GM12878 (cell line): ENCODE measurements at regions not wholly inside any gene's neighbourhood (a gene's known extent, or its start where the extent isn't known, plus 50 kb on each side); places are given as distances from the start of the nearest gene placed in this dataset.

Experiments used
- ATAC-seq: fragments of 200-7000 bp; cut with Tn5 transposase; 3 replicates; pipeline ENCODE4 v1.9.1; 2020; ENCODE audit warnings: mild to moderate bottlenecking, moderate library complexity
- BruUV-seq: library from RNA; stranded (reverse); fragments of 400-500 nt; replicated peaks from 2 replicates; lab custom pipeline; 2021; lab: Mats Ljungman, UMichigan
- CTCF ChIA-PET: fragments of 300-600 bp; sonication (Branson Sonifier 250); formaldehyde crosslinking; extraction: SDS; loops from one replicate; lab custom pipeline; 2021; ENCODE audit warnings: inconsistent platforms; lab: Yijun Ruan, JAX
- POLR2A ChIA-PET: fragments of 350-600 bp; formaldehyde crosslinking; extraction: SDS; loops from one replicate; lab custom pipeline; 2021; ENCODE audit warnings: inconsistent platforms; lab: Charles Lee
- RAD21 ChIA-PET: fragments of 300-600 bp; sonication (Branson Sonifier 250); formaldehyde crosslinking; loops from one replicate; lab custom pipeline; 2023; ENCODE audit warnings: antibody characterized with exemption; ENCODE audit not compliant: unreplicated experiment; lab: Charles Lee
- SMC1A ChIA-PET: fragments of 300-600 bp; sonication (Branson Sonifier 250); formaldehyde crosslinking; loops from one replicate; lab custom pipeline; 2023; ENCODE audit not compliant: unreplicated experiment, uncharacterized antibody; lab: Charles Lee
- DNase-seq: peaks from one replicate; pipeline ENCODE4 v3.0.0-alpha.2; 2011; ENCODE audit warnings: low read depth, low spot score
- FAIRE-seq: peaks from 3 replicates; lab custom pipeline; 2011; peaks lifted over from hg19 to GRCh38; lab: Jason Lieb, UNC
- H2AFZ ChIP-seq: 2 replicates; pipeline ENCODE4 v1.6.0; 2011; ENCODE audit warnings: low read depth, low read length, control low read depth; ENCODE audit not compliant: control insufficient read depth
- H3K27ac ChIP-seq: 2 replicates; pipeline ENCODE4 v1.5.1; 2011; ENCODE audit warnings: control low read depth; ENCODE audit not compliant: control insufficient read depth, insufficient read depth
- H3K27me3 ChIP-seq, 2 experiments: replicated peaks in 1 of 2; 2 replicates each; pipeline versions ENCODE4 v1.6.0 to v1.6.1; 2011; ENCODE audit warnings: low read length in 1 of 2; ENCODE audit not compliant: control insufficient read depth in 2 of 2, insufficient read depth in 2 of 2
- H3K36me3 ChIP-seq, 2 experiments: 2 replicates each; pipeline ENCODE4 v1.5.1; 2011; ENCODE audit warnings: low read length in 1 of 2; ENCODE audit not compliant: control insufficient read depth in 2 of 2, insufficient read depth in 2 of 2
- H3K4me1 ChIP-seq: 2 replicates; pipeline ENCODE4 v1.6.1; 2011; ENCODE audit warnings: mild to moderate bottlenecking, low read length, moderate library complexity, mixed read lengths; ENCODE audit not compliant: control insufficient read depth, insufficient read depth
- H3K4me2 ChIP-seq: 2 replicates; pipeline ENCODE4 v1.6.0; 2011; ENCODE audit warnings: control low read depth; ENCODE audit not compliant: control insufficient read depth, insufficient read depth
- H3K4me3 ChIP-seq: fragments of 200-600 bp; sonication (generic); 2 replicates; pipeline ENCODE4 v1.5.1; 2016
- H3K79me2 ChIP-seq: 2 replicates; pipeline ENCODE4 v1.6.0; 2011; ENCODE audit warnings: low read length; ENCODE audit not compliant: control insufficient read depth, insufficient read depth
- H3K9ac ChIP-seq: 2 replicates; pipeline ENCODE4 v1.8.0; 2011; ENCODE audit warnings: low read length, control low read depth, mixed read lengths; ENCODE audit not compliant: control insufficient read depth, insufficient read depth
- H3K9me3 ChIP-seq: replicated peaks from 3 replicates; pipeline ENCODE4 v1.5.1; 2011; ENCODE audit warnings: mild to moderate bottlenecking, low read length; ENCODE audit not compliant: control insufficient read depth, insufficient read depth
- H4K20me1 ChIP-seq: 2 replicates; pipeline ENCODE4 v1.6.0; 2011; ENCODE audit not compliant: control insufficient read depth, insufficient read depth
- CEBPB ChIP-seq, 2 experiments: fragments of 150-350 bp in 1 of 2; IDR thresholded peaks; 2 replicates each; pipeline ENCODE4 v1.6.1; 2012 to 2014; ENCODE audit warnings: low read depth in 2 of 2, low read length in 2 of 2, borderline replicate concordance in 1 of 2, inconsistent platforms in 1 of 2
- EP300 ChIP-seq, 2 experiments: fragments of 150-350 bp in 1 of 2; IDR thresholded peaks; 2 replicates each; pipeline ENCODE4 v1.6.1; 2011 to 2012; ENCODE audit warnings: low read depth in 2 of 2, low read length in 2 of 2, borderline replicate concordance in 1 of 2, improper control_type of control experiment in 1 of 2, inconsistent platforms in 1 of 2; ENCODE audit not compliant: control insufficient read depth in 1 of 2
- ESRRA ChIP-seq: IDR thresholded peaks from 2 replicates; pipeline ENCODE4 v1.6.1; 2012; ENCODE audit warnings: mild to moderate bottlenecking, low read length, improper control_type of control experiment
- ETV6 ChIP-seq, 2 experiments: fragments of 450-650 bp in 1 of 2; IDR thresholded peaks in 1 of 2; conservative IDR thresholded peaks in 1 of 2; 2 replicates each; pipeline ENCODE4 v1.6.1; 2014; ENCODE audit warnings: antibody characterized with exemption in 1 of 2, borderline replicate concordance in 1 of 2, low read depth in 1 of 2, mild to moderate bottlenecking in 1 of 2, moderate library complexity in 1 of 2
- JUND ChIP-seq: IDR thresholded peaks from 2 replicates; pipeline ENCODE4 v1.6.1; 2012; ENCODE audit warnings: low read depth, mild to moderate bottlenecking, low read length, improper control_type of control experiment, moderate library complexity
- MTA2 ChIP-seq: fragments of 450-650 bp; IDR thresholded peaks from 2 replicates; pipeline ENCODE4 v1.6.1; 2016; ENCODE audit warnings: low read depth, mild to moderate bottlenecking, moderate library complexity
- PAX8 ChIP-seq: fragments of 450-650 bp; IDR thresholded peaks from 2 replicates; pipeline ENCODE4 v1.6.1; 2017; ENCODE audit warnings: mild to moderate bottlenecking, moderate library complexity
- SIX5 ChIP-seq: IDR thresholded peaks from 2 replicates; pipeline ENCODE4 v1.6.1; 2011; ENCODE audit warnings: mild to moderate bottlenecking, low read depth, low read length, moderate library complexity; ENCODE audit not compliant: severe bottlenecking
- SMARCA5 ChIP-seq: fragments of 450-650 bp; IDR thresholded peaks from 2 replicates; pipeline ENCODE4 v1.6.1; 2017; ENCODE audit warnings: mild to moderate bottlenecking
- STAT1 ChIP-seq: fragments of 450-650 bp; conservative IDR thresholded peaks from 2 replicates; pipeline ENCODE4 v1.6.1; 2014; ENCODE audit warnings: antibody characterized with exemption, mild to moderate bottlenecking
- ZNF622 ChIP-seq: fragments of 450-650 bp; IDR thresholded peaks from 2 replicates; pipeline ENCODE4 v1.6.1; 2017; ENCODE audit warnings: mild to moderate bottlenecking, inconsistent platforms
- WGBS: methylation state at CpG from one replicate; pipeline ENCODE4 v1.1.6; 2016; ENCODE audit warnings: low lambda C conversion rate; ENCODE audit not compliant: insufficient replicate concordance, insufficient coverage; ENCODE audit errors: missing lambda C conversion rate; 5-methylcytosine and 5-hydroxymethylcytosine counted together
- in situ Hi-C: fragments of 300-500 bp; cut with MboI; formaldehyde crosslinking; loops from 9 replicates; pipeline ENCODE4 v1.14.3; 2018; ENCODE audit warnings: mixed read lengths
- intact Hi-C: fragments of 100-400 bp; cut with micrococcal nuclease; formaldehyde crosslinking; loops from one replicate; pipeline ENCODE4 v1.14.2; 2022; ENCODE audit not compliant: unreplicated experiment
- TF ChIP-seq, protein P1 (sequence below): IDR thresholded peaks from 2 replicates; pipeline ENCODE4 v1.6.1; 2011; ENCODE audit warnings: low read depth, low read length, improper control_type of control experiment, borderline replicate concordance
- TF ChIP-seq, protein P2 (sequence below): fragments of 150-350 bp; IDR thresholded peaks from 2 replicates; pipeline ENCODE4 v1.6.1; 2014; ENCODE audit warnings: mild to moderate bottlenecking, low read depth, low read length
- TF ChIP-seq, protein P3 (sequence below): IDR thresholded peaks from 2 replicates; pipeline ENCODE4 v1.6.1; 2012; ENCODE audit warnings: mild to moderate bottlenecking, low read depth, low read length
- TF ChIP-seq, protein P4 (sequence below): fragments of 450-650 bp; IDR thresholded peaks from 2 replicates; pipeline ENCODE4 v1.6.1; 2016; ENCODE audit warnings: mild to moderate bottlenecking

DNA sequence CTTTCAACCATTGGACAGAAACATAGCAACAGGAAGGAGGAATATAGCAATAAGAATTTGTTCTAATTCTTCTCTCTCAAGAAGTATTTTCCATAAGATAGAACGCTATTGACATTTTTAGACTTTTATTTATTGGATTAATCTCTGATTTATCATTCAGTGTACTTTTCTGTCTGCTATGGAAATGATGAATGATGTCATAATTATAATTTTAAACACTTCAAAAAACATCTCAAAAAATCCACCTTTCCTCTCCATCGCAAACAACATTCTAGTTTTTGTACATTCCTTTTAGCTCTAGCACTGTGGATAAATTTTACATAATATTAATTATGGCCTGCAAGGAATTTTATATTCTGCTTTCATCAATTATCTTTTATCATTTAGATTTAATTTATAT is 643.2 kb downstream of the DHX35 start (continued):
- TF ChIP-seq EP300 (IDR thresholded peaks at IDR 0.05; ENCODE audit: borderline replicate concordance in 1 of 2, control insufficient read depth in 1 of 2, low read depth in 2 of 2, low read length in 2 of 2) (no peak), JUND (no peak), CEBPB (IDR thresholded peaks at IDR 0.05; ENCODE audit: borderline replicate concordance in 1 of 2, low read depth in 2 of 2, low read length in 2 of 2) (no peak), MTA2 (no peak), STAT1 (no peak), ETV6 (conservative IDR thresholded peaks at IDR 0.05 in 1 of 2, IDR thresholded peaks at IDR 0.05 in 1 of 2; ENCODE audit: borderline replicate concordance in 1 of 2, low read depth in 1 of 2) (no peak), ZNF622 (no peak)
- TF ChIP-seq, all 136 proteins: peak for 0

- DNase-seq (no peak), FAIRE-seq (no peak), ATAC-seq (no peak)
- POLR2A ChIA-PET = no interaction called here
- intact Hi-C loops = no loop called here
- no peak overlapping the region for H3K4me2 ChIP-seq
- BruUV-seq = no TSS peak
- RAD21 ChIA-PET = no interaction called here
- H3K9me3 ChIP-seq = no peaks in the 10 kb centered on the region
- no peak overlapping the region for H2AFZ ChIP-seq
- H3K27ac ChIP-seq = no peak overlapping the region
- H3K79me2 ChIP-seq = no peaks in the 10 kb centered on the region
- no peaks in the 10 kb centered on the region for H3K36me3 ChIP-seq
- CTCF ChIA-PET = no interaction called here
- no peaks in the 10 kb centered on the region for H3K27me3 ChIP-seq
- SMC1A ChIA-PET = no interaction called here
- H3K4me3 ChIP-seq = no peak overlapping the region
- 72% methylated on average over 7 of the region's 7 CpGs for WGBS
- in situ Hi-C loops = no loop called here
- no peaks in the 10 kb centered on the region for H4K20me1 ChIP-seq
- H3K4me1 ChIP-seq = no peaks in the 10 kb centered on the region
- no peak overlapping the region for H3K9ac ChIP-seq
- TF ChIP-seq, protein P1, sequence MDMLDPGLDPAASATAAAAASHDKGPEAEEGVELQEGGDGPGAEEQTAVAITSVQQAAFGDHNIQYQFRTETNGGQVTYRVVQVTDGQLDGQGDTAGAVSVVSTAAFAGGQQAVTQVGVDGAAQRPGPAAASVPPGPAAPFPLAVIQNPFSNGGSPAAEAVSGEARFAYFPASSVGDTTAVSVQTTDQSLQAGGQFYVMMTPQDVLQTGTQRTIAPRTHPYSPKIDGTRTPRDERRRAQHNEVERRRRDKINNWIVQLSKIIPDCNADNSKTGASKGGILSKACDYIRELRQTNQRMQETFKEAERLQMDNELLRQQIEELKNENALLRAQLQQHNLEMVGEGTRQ = no peak
- TF ChIP-seq ESRRA (no peak), SIX5 (no peak), SMARCA5 (no peak), PAX8 (no peak)
- TF ChIP-seq, protein P2, sequence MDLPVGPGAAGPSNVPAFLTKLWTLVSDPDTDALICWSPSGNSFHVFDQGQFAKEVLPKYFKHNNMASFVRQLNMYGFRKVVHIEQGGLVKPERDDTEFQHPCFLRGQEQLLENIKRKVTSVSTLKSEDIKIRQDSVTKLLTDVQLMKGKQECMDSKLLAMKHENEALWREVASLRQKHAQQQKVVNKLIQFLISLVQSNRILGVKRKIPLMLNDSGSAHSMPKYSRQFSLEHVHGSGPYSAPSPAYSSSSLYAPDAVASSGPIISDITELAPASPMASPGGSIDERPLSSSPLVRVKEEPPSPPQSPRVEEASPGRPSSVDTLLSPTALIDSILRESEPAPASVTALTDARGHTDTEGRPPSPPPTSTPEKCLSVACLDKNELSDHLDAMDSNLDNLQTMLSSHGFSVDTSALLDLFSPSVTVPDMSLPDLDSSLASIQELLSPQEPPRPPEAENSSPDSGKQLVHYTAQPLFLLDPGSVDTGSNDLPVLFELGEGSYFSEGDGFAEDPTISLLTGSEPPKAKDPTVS = no peak
- TF ChIP-seq, protein P3, sequence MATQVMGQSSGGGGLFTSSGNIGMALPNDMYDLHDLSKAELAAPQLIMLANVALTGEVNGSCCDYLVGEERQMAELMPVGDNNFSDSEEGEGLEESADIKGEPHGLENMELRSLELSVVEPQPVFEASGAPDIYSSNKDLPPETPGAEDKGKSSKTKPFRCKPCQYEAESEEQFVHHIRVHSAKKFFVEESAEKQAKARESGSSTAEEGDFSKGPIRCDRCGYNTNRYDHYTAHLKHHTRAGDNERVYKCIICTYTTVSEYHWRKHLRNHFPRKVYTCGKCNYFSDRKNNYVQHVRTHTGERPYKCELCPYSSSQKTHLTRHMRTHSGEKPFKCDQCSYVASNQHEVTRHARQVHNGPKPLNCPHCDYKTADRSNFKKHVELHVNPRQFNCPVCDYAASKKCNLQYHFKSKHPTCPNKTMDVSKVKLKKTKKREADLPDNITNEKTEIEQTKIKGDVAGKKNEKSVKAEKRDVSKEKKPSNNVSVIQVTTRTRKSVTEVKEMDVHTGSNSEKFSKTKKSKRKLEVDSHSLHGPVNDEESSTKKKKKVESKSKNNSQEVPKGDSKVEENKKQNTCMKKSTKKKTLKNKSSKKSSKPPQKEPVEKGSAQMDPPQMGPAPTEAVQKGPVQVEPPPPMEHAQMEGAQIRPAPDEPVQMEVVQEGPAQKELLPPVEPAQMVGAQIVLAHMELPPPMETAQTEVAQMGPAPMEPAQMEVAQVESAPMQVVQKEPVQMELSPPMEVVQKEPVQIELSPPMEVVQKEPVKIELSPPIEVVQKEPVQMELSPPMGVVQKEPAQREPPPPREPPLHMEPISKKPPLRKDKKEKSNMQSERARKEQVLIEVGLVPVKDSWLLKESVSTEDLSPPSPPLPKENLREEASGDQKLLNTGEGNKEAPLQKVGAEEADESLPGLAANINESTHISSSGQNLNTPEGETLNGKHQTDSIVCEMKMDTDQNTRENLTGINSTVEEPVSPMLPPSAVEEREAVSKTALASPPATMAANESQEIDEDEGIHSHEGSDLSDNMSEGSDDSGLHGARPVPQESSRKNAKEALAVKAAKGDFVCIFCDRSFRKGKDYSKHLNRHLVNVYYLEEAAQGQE = no peak
- TF ChIP-seq, protein P4, sequence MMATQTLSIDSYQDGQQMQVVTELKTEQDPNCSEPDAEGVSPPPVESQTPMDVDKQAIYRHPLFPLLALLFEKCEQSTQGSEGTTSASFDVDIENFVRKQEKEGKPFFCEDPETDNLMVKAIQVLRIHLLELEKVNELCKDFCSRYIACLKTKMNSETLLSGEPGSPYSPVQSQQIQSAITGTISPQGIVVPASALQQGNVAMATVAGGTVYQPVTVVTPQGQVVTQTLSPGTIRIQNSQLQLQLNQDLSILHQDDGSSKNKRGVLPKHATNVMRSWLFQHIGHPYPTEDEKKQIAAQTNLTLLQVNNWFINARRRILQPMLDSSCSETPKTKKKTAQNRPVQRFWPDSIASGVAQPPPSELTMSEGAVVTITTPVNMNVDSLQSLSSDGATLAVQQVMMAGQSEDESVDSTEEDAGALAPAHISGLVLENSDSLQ = no peak
These were observed 641.1 kb downstream of the DHX35 start for GRCh38 chr20:39603219-39603618.
